Right hindlimb (tissue), 1 donor: ENCODE measurements at regions not wholly inside any gene's neighbourhood (a gene's known extent, or its start where the extent isn't known, plus 50 kb on each side); places are given as distances from the start of the nearest gene placed in this dataset.
"Not testable (repeated sequence)": the region's sequence is repeated elsewhere in the genome, so short reads cannot be mapped to it uniquely, and the experiment has no call there.

Experiments
- DNase-seq: peaks from one replicate; pipeline ENCODE4 v3.0.0-alpha.2; 2018

- DNase-seq, result not testable (repeated sequence)
Measured at GRCh38 chr16:47897105-47897504, 258.7 kb downstream of the ABCC12 start.

GRCh38 chr16:47895146-47895545, 260.6 kb downstream of the ABCC12 start:
- DNase-seq, result no peak

GRCh38 chr16:47892999-47893398, 262.8 kb downstream of the ABCC12 start:
- no peak for DNase-seq

- DNase-seq, result no peak
Measured at GRCh38 chr16:47888734-47889133, 267.1 kb downstream of the ABCC12 start.

DNA sequence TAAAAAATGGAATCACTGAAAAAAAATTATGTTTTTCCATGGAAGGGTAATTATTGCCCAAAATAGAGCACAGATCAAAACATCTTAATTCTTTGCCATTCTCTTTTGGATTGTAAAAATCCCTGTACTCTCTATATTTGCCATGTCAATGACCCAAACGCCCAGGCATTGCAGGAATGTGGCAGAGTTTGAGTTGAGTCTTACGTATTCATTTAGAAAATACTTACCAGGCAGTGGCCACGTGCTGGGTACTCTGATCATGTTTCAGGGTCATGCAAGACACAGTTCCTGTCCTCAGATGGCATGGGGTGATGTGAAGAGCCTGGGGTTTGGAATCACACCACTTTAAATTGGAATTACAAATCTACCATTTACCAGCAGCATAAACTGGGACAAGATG, 267.7 kb downstream of the ABCC12 start:
- DNase-seq, result no peak

- no peak for DNase-seq
Measured at GRCh38 chr16:47887496-47887895, 268.3 kb downstream of the ABCC12 start.

GRCh38 chr16:47886631-47887415, 269.0 kb downstream of the ABCC12 start:
- no peak for DNase-seq

DNA sequence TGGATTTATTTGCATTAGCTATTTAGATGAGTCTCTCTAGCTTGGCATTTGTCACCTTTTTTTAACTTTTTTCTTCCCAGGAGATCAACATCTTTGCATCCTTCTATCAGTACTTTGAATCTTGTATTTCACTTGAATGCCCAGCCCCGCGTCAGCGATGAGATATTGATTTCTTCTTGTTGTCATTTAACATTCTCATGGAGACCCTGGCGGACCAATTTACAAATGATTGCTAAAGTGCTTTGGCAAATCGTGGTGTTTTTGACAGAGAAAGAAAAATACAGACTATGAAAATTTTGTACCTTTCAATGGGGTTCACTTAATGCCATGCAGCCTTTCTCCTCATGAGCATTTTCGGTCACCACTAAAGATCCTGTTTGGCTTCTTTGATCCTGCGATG, 269.7 kb downstream of the ABCC12 start:
- DNase-seq, result no peak

- no peak for DNase-seq
Measured at GRCh38 chr16:47885489-47885888, 270.3 kb downstream of the ABCC12 start.

GRCh38 chr16:47884116-47884725, 271.6 kb downstream of the ABCC12 start:
- DNase-seq, result no peak

DNA sequence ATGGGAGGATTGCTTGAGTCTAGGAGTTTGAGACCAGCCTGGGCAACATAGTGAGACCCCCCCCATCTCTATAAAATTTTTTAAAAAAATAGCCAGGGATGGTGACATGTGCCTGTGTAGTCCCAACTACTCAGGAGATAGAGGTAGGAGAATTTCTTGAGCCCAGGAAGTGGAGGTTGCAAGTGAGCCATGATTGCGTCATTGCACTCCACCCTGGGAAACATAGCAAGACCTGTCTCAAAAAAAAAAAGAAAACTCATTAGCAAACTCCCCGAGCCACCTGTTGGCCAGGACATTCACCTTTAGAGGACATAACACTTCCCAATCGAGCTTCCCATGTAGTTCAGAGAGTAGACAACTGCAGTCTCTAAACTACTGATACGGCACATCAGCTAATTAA, 274.2 kb downstream of the ABCC12 start:
- DNase-seq, result no peak

- no peak for DNase-seq
Measured at GRCh38 chr16:47880653-47881052, 275.1 kb downstream of the ABCC12 start.

DNA sequence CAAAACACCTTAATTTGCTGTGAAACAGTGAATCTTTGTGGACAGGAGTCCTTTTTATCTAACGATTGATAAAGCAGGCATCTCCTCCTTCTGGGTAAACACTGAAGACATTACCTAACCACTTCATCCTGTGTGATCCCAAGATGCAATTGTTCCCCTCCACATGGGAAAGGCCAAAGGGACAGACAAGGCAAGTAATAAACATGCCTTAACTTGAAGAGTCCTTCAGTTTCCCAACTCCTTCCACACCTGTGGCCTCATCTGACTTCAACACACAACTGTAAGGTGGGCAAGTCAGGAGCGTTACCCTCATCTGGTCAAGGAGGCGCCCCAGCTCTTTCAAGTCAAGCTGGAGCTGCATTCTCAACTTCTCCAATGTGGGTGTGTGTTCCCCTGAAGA, 278.6 kb downstream of the ABCC12 start:
- DNase-seq, result no peak

- no peak for DNase-seq
Measured at GRCh38 chr16:47876511-47876910, 279.3 kb downstream of the ABCC12 start.

GRCh38 chr16:47873434-47873833, 282.4 kb downstream of the ABCC12 start:
- DNase-seq, result no peak

DNA sequence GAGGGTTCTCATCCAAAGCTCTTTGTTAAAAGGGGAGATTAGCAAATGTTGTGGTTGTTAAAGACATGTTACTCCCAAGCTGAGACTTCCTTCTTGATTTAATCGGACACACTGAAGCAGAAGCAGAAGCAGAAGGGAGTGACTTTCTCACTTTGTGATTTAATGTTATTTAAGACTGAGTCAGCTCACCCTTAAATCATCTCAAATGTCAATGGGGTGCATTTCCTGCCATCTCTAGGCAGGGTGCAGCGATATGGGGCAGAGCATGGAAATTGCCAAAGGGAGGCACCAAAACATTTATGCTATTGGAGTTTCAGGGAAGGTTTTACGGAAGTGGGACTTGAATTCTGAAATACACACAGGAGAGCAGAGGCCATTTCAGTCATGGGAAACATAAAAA, 283.6 kb downstream of the ABCC12 start:
- no peak for DNase-seq

GRCh38 chr16:47866423-47866822, 289.4 kb downstream of the ABCC12 start:
- no peak for DNase-seq

DNA sequence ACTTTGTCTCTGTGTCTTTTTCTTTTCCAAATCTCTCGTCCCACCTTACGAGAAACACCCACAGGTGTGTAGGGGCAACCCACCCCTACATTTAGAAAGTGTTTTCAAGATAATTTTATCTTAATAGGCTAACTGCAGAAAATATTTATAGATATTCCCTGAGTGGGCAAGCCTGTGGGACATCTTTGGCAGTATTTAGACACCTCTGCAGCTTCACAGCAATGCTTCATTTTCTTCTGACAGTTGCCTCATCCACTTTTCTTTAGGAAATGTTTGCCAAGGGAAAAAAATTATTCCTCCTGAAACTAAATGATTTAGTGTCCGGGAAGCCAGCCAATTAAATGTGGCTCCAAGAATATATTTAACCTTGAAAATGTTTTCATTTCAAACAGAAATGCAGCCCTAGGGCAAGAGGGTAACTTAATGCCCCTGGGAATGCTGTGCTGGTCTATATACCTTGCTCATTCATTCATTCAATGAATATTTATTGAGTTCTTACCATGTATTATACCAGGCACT, 290.4 kb downstream of the ABCC12 start:
- DNase-seq, result no peak

DNA sequence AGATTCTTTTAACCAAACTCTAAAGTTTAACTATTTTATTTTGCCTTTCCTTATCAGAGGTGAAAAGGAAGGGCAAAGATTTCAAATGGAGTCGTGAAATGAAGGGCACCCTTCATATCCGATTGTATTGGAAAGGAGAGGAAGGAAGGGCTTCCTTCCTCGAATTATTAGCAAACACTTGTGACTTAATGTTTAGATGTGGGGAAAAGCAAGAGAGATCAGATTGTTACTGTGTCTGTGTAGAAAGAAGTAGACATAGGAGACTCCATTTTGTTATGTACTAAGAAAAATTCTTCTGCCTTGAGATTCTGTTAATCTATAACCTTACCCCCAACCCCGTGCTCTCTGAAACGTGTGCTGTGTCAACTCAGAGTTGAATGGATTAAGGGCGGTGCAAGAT, 291.5 kb downstream of the ABCC12 start:
- DNase-seq, result not testable (repeated sequence)

- no peak for DNase-seq
Measured at GRCh38 chr16:47861999-47862398, 293.8 kb downstream of the ABCC12 start.

DNA sequence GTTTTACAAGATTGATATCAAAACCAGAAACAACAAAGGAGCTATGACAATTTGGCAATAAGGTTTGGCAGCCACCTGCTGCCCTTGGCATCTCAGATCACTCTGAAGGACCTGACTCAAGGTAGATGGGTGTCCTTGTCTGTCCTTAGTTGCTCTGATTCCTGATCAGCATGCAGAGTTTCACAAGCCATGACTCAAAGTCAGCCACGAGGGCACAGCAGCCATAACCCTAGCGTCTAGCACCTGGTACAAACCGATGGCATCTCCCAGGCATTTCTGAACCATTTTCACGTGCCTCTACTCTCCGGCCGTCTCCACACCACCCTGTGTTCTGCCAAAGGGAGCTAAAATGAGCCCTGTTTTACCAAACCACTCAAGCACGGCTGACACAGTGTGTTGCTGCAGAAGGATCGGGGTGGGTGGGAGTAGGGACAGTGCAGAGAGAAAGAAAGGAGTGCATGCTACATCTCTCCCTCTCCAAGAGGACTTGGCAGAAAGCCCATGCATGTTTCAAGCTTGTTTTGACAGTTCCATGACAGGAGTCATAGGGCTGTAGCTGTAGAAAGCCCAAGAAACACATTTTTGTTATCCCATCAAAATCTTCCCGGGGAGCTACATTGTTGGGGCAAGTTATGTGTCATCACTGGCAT, 297.3 kb downstream of the ABCC12 start:
- no peak for DNase-seq

GRCh38 chr16:47855431-47855830, 300.4 kb downstream of the ABCC12 start:
- DNase-seq, result no peak

DNA sequence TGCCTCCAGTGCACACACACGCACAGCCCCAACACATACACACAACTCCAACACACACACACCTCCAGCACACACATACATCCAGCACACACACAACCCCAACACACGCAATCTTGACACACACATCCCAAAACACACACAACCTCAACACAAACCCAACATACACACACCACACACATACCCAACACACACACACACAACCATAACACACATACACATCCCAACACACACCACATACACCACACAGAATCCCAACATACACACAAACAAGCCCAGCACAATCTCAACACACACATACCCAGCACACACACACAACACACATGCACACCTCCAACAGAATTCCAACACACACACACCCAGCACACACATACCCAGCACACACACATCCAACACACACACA, 301.1 kb downstream of the ABCC12 start:
- DNase-seq, result no peak

DNA sequence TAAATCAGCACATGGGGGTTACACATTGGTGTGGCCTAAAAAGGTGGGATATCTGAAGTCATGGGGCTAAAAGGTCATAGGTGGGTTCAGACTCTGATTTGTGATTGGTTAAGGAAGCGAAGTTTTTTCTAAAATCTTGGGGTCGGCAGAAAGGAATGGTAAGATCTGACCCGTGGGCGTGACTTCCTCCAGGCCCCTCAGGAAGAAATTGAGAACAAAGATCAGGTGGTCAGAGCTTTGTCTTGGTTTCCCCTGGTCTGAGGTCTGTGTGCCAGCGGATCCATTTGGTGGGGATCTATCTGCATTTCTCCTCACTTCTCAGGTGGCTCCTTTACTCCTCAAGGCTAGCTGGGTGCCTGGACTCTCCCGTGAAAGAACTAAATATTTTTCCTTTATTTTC, 302.8 kb downstream of the ABCC12 start:
- DNase-seq, result no peak
